VCaP (cell line): ENCODE measurements at regions not wholly inside any gene's neighbourhood (a gene's known extent, or its start where the extent isn't known, plus 50 kb on each side); places are given as distances from the start of the nearest gene placed in this dataset.
"Not testable (repeated sequence)": the region's sequence is repeated elsewhere in the genome, so short reads cannot be mapped to it uniquely, and the experiment has no call there.

Source experiments
- H3K27ac ChIP-seq: fragments of 450-650 bp; 2 replicates; pipeline ENCODE4 v1.5.1; 2017
- TF ChIP-seq, protein P1 (sequence below): fragments of 450-650 bp; conservative IDR thresholded peaks from 2 replicates; pipeline ENCODE4 v1.5.1; 2017; ENCODE audit warnings: mild to moderate bottlenecking, moderate library complexity

- H3K27ac ChIP-seq = peak overlapping the region; percentile 52
These were observed 144.3 kb downstream of the CCDC74A start for GRCh38 chr2:131671841-131672470.

GRCh38 chr2:131672471-131673399, 145.0 kb downstream of the CCDC74A start:
- TF ChIP-seq, protein P1, sequence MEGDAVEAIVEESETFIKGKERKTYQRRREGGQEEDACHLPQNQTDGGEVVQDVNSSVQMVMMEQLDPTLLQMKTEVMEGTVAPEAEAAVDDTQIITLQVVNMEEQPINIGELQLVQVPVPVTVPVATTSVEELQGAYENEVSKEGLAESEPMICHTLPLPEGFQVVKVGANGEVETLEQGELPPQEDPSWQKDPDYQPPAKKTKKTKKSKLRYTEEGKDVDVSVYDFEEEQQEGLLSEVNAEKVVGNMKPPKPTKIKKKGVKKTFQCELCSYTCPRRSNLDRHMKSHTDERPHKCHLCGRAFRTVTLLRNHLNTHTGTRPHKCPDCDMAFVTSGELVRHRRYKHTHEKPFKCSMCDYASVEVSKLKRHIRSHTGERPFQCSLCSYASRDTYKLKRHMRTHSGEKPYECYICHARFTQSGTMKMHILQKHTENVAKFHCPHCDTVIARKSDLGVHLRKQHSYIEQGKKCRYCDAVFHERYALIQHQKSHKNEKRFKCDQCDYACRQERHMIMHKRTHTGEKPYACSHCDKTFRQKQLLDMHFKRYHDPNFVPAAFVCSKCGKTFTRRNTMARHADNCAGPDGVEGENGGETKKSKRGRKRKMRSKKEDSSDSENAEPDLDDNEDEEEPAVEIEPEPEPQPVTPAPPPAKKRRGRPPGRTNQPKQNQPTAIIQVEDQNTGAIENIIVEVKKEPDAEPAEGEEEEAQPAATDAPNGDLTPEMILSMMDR = peak; percentile 80

GRCh38 chr2:131673400-131674173, 145.9 kb downstream of the CCDC74A start:
- TF ChIP-seq, protein P1 = peak; percentile 84
- H3K27ac ChIP-seq = peak overlapping the region; percentile 52

More at GRCh38 chr2:131672471-131673399, 145.0 kb downstream of the CCDC74A start:
- peak overlapping the region; percentile 52 for H3K27ac ChIP-seq

GRCh38 chr2:131674174-131674507, 146.5 kb downstream of the CCDC74A start:
- H3K27ac ChIP-seq = peak overlapping the region; percentile 52
- TF ChIP-seq, protein P1 = peak; percentile 58

- peak overlapping the region; percentile 65 for H3K27ac ChIP-seq
These were observed 154.0 kb downstream of the CCDC74A start for GRCh38 chr2:131681611-131682121.

GRCh38 chr2:131682122-131682944, 154.6 kb downstream of the CCDC74A start:
- TF ChIP-seq, protein P1 = peak; percentile 49
- H3K27ac ChIP-seq = peak overlapping the region; percentile 65

GRCh38 chr2:131682945-131683330, 155.2 kb downstream of the CCDC74A start:
- peak overlapping the region; percentile 65 for H3K27ac ChIP-seq

- H3K27ac ChIP-seq = not testable (repeated sequence)
These were observed 157.1 kb downstream of the CCDC74A start for GRCh38 chr2:131684631-131685316.

GRCh38 chr2:131686164-131686893, 158.6 kb downstream of the CCDC74A start:
- H3K27ac ChIP-seq = not testable (repeated sequence)

DNA sequence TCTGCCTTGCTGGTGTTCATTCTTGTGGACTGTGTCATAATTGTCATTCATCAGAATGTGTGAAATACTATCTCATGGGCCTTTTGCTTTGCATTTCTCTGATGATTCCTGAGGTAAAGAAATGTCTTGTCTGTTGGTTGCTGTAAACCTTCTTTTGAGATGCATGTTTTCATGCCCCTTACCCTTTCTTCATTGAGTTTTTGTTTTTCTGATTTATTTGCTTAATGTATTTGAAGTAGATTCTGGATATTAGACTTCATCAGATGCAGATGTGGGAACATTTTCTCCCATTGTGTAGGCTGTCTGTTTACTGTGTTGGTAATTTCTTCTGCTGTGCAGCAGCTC, 159.2 kb downstream of the CCDC74A start:
- H3K27ac ChIP-seq = not testable (repeated sequence)

DNA sequence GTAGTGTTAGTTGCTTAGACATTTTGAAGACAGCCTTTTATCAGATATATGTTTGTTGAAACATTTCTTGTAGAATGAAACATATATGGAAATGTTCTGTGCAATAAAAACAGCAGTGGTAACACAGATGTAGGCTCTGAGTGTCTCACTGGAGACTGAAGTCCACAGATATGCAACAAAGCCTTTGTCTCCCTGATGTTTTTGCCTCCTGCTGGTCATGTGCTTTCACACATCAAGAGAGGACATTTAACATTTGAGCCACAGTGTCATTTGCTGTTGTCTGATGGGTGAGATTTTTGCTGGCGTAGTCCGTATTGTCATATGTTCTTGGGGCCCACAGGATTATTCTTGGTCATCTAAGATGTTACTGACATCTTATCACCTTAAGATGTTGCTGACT, 161.4 kb downstream of the CCDC74A start:
- H3K27ac ChIP-seq = not testable (repeated sequence)

- H3K27ac ChIP-seq = not testable (repeated sequence)
These were observed 183.6 kb downstream of the CCDC74A start for GRCh38 chr2:131711268-131711667.

DNA sequence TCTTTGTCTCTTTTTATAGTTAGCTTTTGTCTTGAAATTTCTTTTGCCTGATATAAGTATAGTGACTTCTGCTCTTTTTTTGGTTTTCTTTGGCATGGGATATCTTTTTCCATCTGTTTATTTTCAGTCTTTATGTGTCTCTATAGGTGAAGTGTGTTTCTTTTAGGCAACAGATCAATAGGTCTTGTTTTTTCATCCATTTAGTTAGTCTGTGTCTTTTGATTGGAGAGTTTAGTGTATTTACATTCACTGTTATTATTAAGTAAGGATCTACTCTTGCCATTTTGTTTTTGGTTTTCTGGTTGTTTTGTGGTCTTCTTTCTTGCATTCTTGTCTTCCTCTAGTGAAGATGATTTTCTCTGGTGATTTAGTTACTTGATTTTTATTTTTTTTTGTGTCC, 190.2 kb downstream of the CCDC74A start:
- H3K27ac ChIP-seq = not testable (repeated sequence)
